Right forelimb (tissue), 1 donor: ENCODE measurements at regions not wholly inside any gene's neighbourhood (a gene's known extent, or its start where the extent isn't known, plus 50 kb on each side); places are given as distances from the start of the nearest gene placed in this dataset.
"Not testable (repeated sequence)": the region's sequence is repeated elsewhere in the genome, so short reads cannot be mapped to it uniquely, and the experiment has no call there.

Experiments used
- DNase-seq: peaks from one replicate; pipeline ENCODE4 v3.0.0-alpha.2; 2018

- no peak for DNase-seq
These were observed 305.8 kb upstream of the KCND2 start for GRCh38 chr7:119967221-119967620.

GRCh38 chr7:119968411-119968810 is 304.6 kb upstream of the KCND2 start:
- not testable (repeated sequence) for DNase-seq

- no peak for DNase-seq
These were observed 303.9 kb upstream of the KCND2 start for GRCh38 chr7:119969054-119969453.

- DNase-seq = no peak
These were observed 303.2 kb upstream of the KCND2 start for GRCh38 chr7:119969763-119970162.

- no peak for DNase-seq
These were observed 298.0 kb upstream of the KCND2 start for GRCh38 chr7:119974972-119975371.

GRCh38 chr7:119982884-119983283 is 290.1 kb upstream of the KCND2 start:
- no peak for DNase-seq

- no peak for DNase-seq
These were observed 289.5 kb upstream of the KCND2 start for GRCh38 chr7:119983468-119983867.

GRCh38 chr7:119984247-119984646 is 288.7 kb upstream of the KCND2 start:
- no peak for DNase-seq

GRCh38 chr7:119988401-119988800 is 284.6 kb upstream of the KCND2 start:
- DNase-seq = no peak

- no peak for DNase-seq
These were observed 278.0 kb upstream of the KCND2 start for GRCh38 chr7:119994928-119995327.

- DNase-seq = no peak
These were observed 276.3 kb upstream of the KCND2 start for GRCh38 chr7:119996634-119997033.

- DNase-seq = no peak
These were observed 273.1 kb upstream of the KCND2 start for GRCh38 chr7:119999738-120000475.

GRCh38 chr7:120005720-120006119 is 267.3 kb upstream of the KCND2 start:
- no peak for DNase-seq

GRCh38 chr7:120014301-120014700 is 258.7 kb upstream of the KCND2 start:
- DNase-seq = not testable (repeated sequence)

GRCh38 chr7:120014925-120015465 is 258.0 kb upstream of the KCND2 start:
- no peak for DNase-seq

- no peak for DNase-seq
These were observed 251.9 kb upstream of the KCND2 start for GRCh38 chr7:120021085-120021484.

GRCh38 chr7:120023494-120024167 is 249.3 kb upstream of the KCND2 start:
- no peak for DNase-seq

- no peak for DNase-seq
These were observed 244.3 kb upstream of the KCND2 start for GRCh38 chr7:120028636-120029035.

- DNase-seq = no peak
These were observed 242.1 kb upstream of the KCND2 start for GRCh38 chr7:120030876-120031275.

GRCh38 chr7:120033114-120033513 is 239.9 kb upstream of the KCND2 start:
- no peak for DNase-seq

- DNase-seq = no peak
These were observed 233.8 kb upstream of the KCND2 start for GRCh38 chr7:120039138-120039537.

GRCh38 chr7:120041798-120042197 is 231.2 kb upstream of the KCND2 start:
- DNase-seq = no peak

GRCh38 chr7:120043250-120043649 is 229.7 kb upstream of the KCND2 start:
- DNase-seq = no peak

- DNase-seq = no peak
These were observed 220.0 kb upstream of the KCND2 start for GRCh38 chr7:120052884-120053382.
